Neuronal stem cell (in vitro differentiated cells): ENCODE measurements at regions not wholly inside any gene's neighbourhood (a gene's known extent, or its start where the extent isn't known, plus 50 kb on each side); places are given as distances from the start of the nearest gene placed in this dataset.
"Not testable (repeated sequence)": the region's sequence is repeated elsewhere in the genome, so short reads cannot be mapped to it uniquely, and the experiment has no call there.

Experiments
- DNase-seq: peaks from one replicate; pipeline ENCODE4 v3.0.0-alpha.2; 2013; ENCODE audit warnings: low spot score
- H2AFZ ChIP-seq: one replicate; pipeline ENCODE4 v1.6.1; 2013; ENCODE audit warnings: mild to moderate bottlenecking, low read length, inconsistent platforms
- H2AK5ac ChIP-seq: 2 replicates; pipeline ENCODE4 v1.6.1; 2013; ENCODE audit warnings: low read depth, mild to moderate bottlenecking, inconsistent platforms, low read length, moderate library complexity, mixed read lengths
- H2BK120ac ChIP-seq: 2 replicates; pipeline ENCODE4 v1.6.1; 2013; ENCODE audit warnings: low read depth, mild to moderate bottlenecking, inconsistent platforms, low read length, moderate library complexity, mixed read lengths
- H2BK12ac ChIP-seq: one replicate; pipeline ENCODE4 v1.6.1; 2013; ENCODE audit warnings: low read length, inconsistent platforms
- H2BK15ac ChIP-seq: 2 replicates; pipeline ENCODE4 v1.6.1; 2013; ENCODE audit warnings: mild to moderate bottlenecking, low read length, inconsistent platforms, mixed read lengths
- H2BK5ac ChIP-seq: one replicate; pipeline ENCODE4 v1.6.1; 2013; ENCODE audit warnings: inconsistent platforms, mild to moderate bottlenecking, low read length, moderate library complexity
- H3K14ac ChIP-seq: one replicate; pipeline ENCODE4 v1.6.1; 2013; ENCODE audit warnings: low read length, inconsistent platforms
- H3K18ac ChIP-seq: 2 replicates; pipeline ENCODE4 v1.6.1; 2013; ENCODE audit warnings: low read length, inconsistent platforms
- H3K23ac ChIP-seq: 2 replicates; pipeline ENCODE4 v1.6.1; 2013; ENCODE audit warnings: low read depth, mild to moderate bottlenecking, mixed read lengths, low read length, inconsistent platforms; ENCODE audit not compliant: poor library complexity
- H3K27ac ChIP-seq: replicated peaks from 3 replicates; pipeline ENCODE4 v1.5.1; 2013; ENCODE audit warnings: low read length, inconsistent platforms
- H3K27me3 ChIP-seq, 3 experiments: 2 replicates each; pipeline ENCODE4 v1.6.1; 2013; ENCODE audit warnings: low read length in 3 of 3, mild to moderate bottlenecking in 2 of 3, inconsistent platforms in 1 of 3, low read depth in 1 of 3, mixed read lengths in 1 of 3, moderate library complexity in 1 of 3; ENCODE audit not compliant: control insufficient read depth in 3 of 3, insufficient read depth in 3 of 3
- H3K36me3 ChIP-seq, 2 donors: replicated peaks in 1 of 2; 2 replicates each; pipeline ENCODE4 v1.6.1; 2013; ENCODE audit warnings: low read length in 2 of 2; ENCODE audit not compliant: control insufficient read depth in 2 of 2, insufficient read depth in 2 of 2
- H3K4ac ChIP-seq: 2 replicates; pipeline ENCODE4 v1.6.1; 2013; ENCODE audit warnings: inconsistent platforms, mild to moderate bottlenecking, low read length, moderate library complexity
- H3K4me1 ChIP-seq, 2 donors: 1 replicate in 1 of 2; 2 replicates in 1 of 2; pipeline ENCODE4 v1.6.1; 2013; ENCODE audit warnings: low read length in 2 of 2, low read depth in 1 of 2; ENCODE audit not compliant: control insufficient read depth in 2 of 2, insufficient read depth in 1 of 2
- H3K4me2 ChIP-seq: one replicate; pipeline ENCODE4 v1.6.1; 2013; ENCODE audit warnings: mild to moderate bottlenecking, low read length, inconsistent platforms; ENCODE audit not compliant: insufficient read depth, poor library complexity, severe bottlenecking
- H3K4me3 ChIP-seq, 2 donors: 2 replicates each; pipeline ENCODE4 v1.5.1; 2013; ENCODE audit warnings: low read length in 2 of 2, mild to moderate bottlenecking in 2 of 2, inconsistent platforms in 1 of 2, moderate library complexity in 1 of 2
- H3K79me1 ChIP-seq: one replicate; pipeline ENCODE4 v1.6.1; 2013; ENCODE audit warnings: low read depth, mild to moderate bottlenecking, inconsistent platforms, low read length, moderate library complexity
- H3K9ac ChIP-seq: one replicate; pipeline ENCODE4 v1.6.1; 2013; ENCODE audit warnings: mild to moderate bottlenecking, low read depth, low read length, inconsistent platforms; ENCODE audit not compliant: poor library complexity
- H3K9me3 ChIP-seq, 2 donors: replicated peaks in 1 of 2; 2 replicates each; pipeline versions ENCODE3 to v1.6.1; 2013; ENCODE audit warnings: low read length in 2 of 2, mild to moderate bottlenecking in 2 of 2, inconsistent platforms in 1 of 2, low read depth in 1 of 2, mixed read lengths in 1 of 2, moderate library complexity in 1 of 2; ENCODE audit not compliant: control insufficient read depth in 2 of 2, insufficient read depth in 1 of 2
- H4K8ac ChIP-seq: one replicate; pipeline ENCODE4 v1.6.1; 2013; ENCODE audit warnings: low read depth, mild to moderate bottlenecking, inconsistent platforms, low read length, moderate library complexity
- H4K91ac ChIP-seq: one replicate; pipeline ENCODE4 v1.6.1; 2013; ENCODE audit warnings: low read length, low read depth, mild to moderate bottlenecking, inconsistent platforms; ENCODE audit not compliant: poor library complexity
- WGBS, 2 donors: extraction: QIAGEN DNeasy Blood & Tissue Kit; methylation state at CpG; one replicate each; pipeline ENCODE4 v1.1.7; 2013; ENCODE audit warnings: missing lambda C conversion rate in 2 of 2, mixed read lengths in 1 of 2; ENCODE audit not compliant: insufficient read length in 2 of 2, insufficient replicate concordance in 1 of 2; ENCODE audit errors: extremely low coverage in 2 of 2; 5-methylcytosine and 5-hydroxymethylcytosine counted together

DNA sequence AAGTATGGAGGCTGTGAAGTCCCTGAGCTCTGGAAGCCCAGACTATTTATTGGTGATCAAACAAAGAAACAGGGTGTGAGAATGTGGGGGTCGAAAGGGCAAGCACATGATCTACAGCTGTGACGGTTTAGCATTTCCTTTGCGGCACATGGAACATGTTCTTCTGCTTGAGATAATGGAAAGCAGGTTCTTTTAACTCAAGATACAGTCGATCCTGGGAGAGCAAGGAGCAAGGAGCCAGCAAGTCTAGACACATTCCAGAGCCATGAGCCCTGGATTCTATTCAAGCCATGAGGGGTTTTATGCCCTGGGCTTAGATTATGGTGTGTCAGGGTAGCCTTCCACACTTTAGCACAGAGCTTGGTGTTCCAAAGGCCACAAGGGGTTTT, 79.4 kb upstream of the SLC38A4 start:
- H3K23ac ChIP-seq, H3K36me3 ChIP-seq, H3K9ac ChIP-seq, H4K8ac ChIP-seq, H3K79me1 ChIP-seq, H4K91ac ChIP-seq, H3K14ac ChIP-seq, H3K4me3 ChIP-seq, H3K4me2 ChIP-seq, H2BK120ac ChIP-seq, H3K4me1 ChIP-seq, H2BK15ac ChIP-seq, H3K27ac ChIP-seq, H3K18ac ChIP-seq, H3K4ac ChIP-seq, H3K9me3 ChIP-seq, DNase-seq, H3K27me3 ChIP-seq, H2BK12ac ChIP-seq, H2AK5ac ChIP-seq, H2BK5ac ChIP-seq: not testable (repeated sequence)
- peak overlapping the region; percentile 27 for H2AFZ ChIP-seq
- no CpG with 5 or more reads among the region's 4 CpGs for WGBS, 2 donors

DNA sequence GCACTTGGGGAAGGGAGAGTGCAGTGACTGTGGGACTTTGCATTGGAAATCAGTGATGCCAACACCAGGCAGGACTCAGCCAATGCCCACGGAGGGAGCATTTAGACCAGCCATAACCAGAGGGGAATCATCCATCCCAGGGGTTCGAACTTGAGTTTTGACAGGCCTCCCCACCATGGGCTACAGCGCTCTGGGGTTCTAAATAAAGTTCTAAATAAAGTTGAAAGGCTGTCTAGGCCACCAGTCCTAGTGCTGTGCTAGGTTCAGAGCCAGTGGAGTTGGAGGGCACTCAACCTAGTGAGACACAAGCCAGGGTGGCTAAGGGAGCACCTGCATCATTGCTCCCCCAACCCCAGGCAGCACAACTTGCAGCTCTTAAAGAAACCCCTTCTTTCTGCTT, 82.0 kb upstream of the SLC38A4 start:
- WGBS, 2 donors: no CpG with 5 or more reads among the region's 3 CpGs
- Histone ChIP-seq H3K4ac (no peak overlapping the region), H2BK15ac (no peak overlapping the region), H3K18ac (no peak overlapping the region), H2BK120ac (no peak overlapping the region), H3K4me3 (no peak overlapping the region), H3K23ac (no peak overlapping the region), H3K36me3 (no peaks in the 10 kb centered on the region), H3K4me1 (no peaks in the 10 kb centered on the region), H3K79me1 (no peaks in the 10 kb centered on the region), H3K9ac (no peak overlapping the region), H3K27ac (no peak overlapping the region), H4K91ac (no peak overlapping the region), H3K27me3 (no peaks in the 10 kb centered on the region), H3K14ac (no peak overlapping the region), H4K8ac (no peak overlapping the region), H3K9me3 (no peaks in the 10 kb centered on the region), H3K4me2 (no peak overlapping the region), H2BK12ac (no peak overlapping the region), H2BK5ac (no peak overlapping the region), H2AK5ac (peak overlapping the region; percentile 14), H2AFZ (no peak overlapping the region)
- DNase-seq: no peak

DNA sequence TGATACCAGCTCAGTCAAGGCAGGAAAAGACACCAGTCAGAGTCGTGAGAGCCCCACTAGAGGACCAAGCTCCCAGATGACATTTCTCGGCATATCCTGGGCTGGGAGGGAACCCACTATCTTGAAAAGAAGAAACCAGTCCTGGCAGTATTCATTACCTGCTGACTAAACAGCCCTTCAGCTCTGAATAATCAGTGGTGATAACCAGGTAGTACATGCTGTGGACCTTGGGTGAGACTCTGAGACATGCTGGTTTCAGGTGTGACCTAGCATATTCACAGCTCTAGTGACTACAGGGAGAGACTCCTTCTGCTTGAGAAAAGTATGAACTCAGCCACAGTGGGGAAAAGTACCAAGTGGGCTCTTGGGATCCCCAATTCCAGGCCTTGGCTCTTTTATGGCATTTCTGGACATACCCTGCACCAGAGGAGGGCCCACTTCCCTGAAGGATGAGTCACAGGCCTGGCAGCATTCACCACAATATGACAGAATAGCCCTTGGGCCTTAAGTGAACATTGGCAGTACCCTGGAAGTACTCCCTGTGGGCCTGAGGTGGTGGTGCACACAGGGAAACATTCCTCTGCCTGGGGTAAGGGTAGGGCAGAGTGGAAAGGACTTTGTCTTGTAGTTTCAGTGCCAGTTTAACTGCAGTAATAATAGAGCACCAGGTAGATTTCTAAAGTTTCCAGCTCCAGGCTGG, 82.6 kb upstream of the SLC38A4 start:
- Histone ChIP-seq H3K4me2 (no peak overlapping the region), H4K8ac (no peak overlapping the region), H3K18ac (no peak overlapping the region), H3K27me3 (no peaks in the 10 kb centered on the region), H2BK15ac (no peak overlapping the region), H2BK12ac (no peak overlapping the region), H2AK5ac (no peak overlapping the region), H4K91ac (no peak overlapping the region), H3K9ac (no peak overlapping the region), H3K23ac (no peak overlapping the region), H3K4me1 (no peaks in the 10 kb centered on the region), H3K9me3 (no peaks in the 10 kb centered on the region), H3K36me3 (no peaks in the 10 kb centered on the region), H2BK120ac (no peak overlapping the region), H3K27ac (no peak overlapping the region), H2AFZ (no peak overlapping the region), H3K4ac (no peak overlapping the region), H2BK5ac (no peak overlapping the region), H3K14ac (no peak overlapping the region), H3K79me1 (no peaks in the 10 kb centered on the region), H3K4me3 (no peak overlapping the region)
- no CpG with 5 or more reads among the region's 2 CpGs for WGBS, 2 donors
- no peak for DNase-seq

DNA sequence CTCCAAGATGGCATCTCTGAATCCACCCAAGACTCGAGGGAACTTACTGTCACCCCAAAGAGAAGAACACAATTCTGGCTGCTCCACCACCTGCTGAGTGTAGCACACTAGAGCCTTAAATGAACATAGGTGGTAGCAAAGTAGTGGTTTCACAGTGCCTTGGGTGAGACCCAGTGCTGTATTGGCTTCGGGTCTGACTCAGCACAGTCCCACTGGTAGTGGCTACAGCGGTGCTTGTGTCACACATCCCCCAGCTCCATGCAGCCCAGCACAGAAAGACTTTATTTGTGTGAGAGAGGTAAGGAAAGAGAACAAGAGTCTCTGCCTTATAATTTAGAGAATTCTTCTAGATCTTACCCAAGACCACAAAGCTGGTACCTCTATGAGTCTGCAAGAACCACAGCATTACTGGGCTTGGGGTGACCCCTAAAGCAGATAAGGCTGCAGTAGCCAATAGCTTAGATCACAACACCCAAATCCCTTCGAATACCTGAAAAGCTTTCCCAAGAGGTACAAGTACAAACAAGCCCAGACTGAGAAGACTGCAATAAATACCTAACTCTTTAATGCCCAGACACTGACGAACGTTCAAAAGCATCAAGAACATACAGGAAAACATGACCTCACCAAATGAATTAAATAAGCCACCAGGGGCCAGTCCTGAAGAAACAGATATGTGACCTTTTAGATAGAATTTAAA, 83.3 kb upstream of the SLC38A4 start:
- Histone ChIP-seq H3K4me3 (no peak overlapping the region), H3K14ac (no peak overlapping the region), H3K4me2 (no peak overlapping the region), H3K4me1 (no peaks in the 10 kb centered on the region), H3K79me1 (no peaks in the 10 kb centered on the region), H3K4ac (no peak overlapping the region), H4K8ac (no peak overlapping the region), H2BK120ac (no peak overlapping the region), H3K9ac (no peak overlapping the region), H3K18ac (no peak overlapping the region), H3K36me3 (no peaks in the 10 kb centered on the region), H2BK5ac (no peak overlapping the region), H3K23ac (no peak overlapping the region), H2AFZ (no peak overlapping the region), H4K91ac (no peak overlapping the region), H3K27ac (no peak overlapping the region), H2AK5ac (no peak overlapping the region), H3K9me3 (no peaks in the 10 kb centered on the region), H2BK12ac (no peak overlapping the region), H2BK15ac (no peak overlapping the region), H3K27me3 (no peaks in the 10 kb centered on the region)
- WGBS, 2 donors: no CpG with 5 or more reads among the region's 6 CpGs
- DNase-seq: no peak
